Caki2 (cell line): ENCODE measurements at regions not wholly inside any gene's neighbourhood (a gene's known extent, or its start where the extent isn't known, plus 50 kb on each side); places are given as distances from the start of the nearest gene placed in this dataset.

Experiments
- DNase-seq: peaks from one replicate; pipeline ENCODE4 v3.0.0-alpha.2; 2015; ENCODE audit warnings: low read depth
- in situ Hi-C: cut with HindIII; loops from 2 replicates; pipeline ENCODE4 v1.10.0; 2016; ENCODE audit warnings: low sequenced_read_pairs, low pct_unique_long_range_greater_than_20kb, mixed read lengths

DNA sequence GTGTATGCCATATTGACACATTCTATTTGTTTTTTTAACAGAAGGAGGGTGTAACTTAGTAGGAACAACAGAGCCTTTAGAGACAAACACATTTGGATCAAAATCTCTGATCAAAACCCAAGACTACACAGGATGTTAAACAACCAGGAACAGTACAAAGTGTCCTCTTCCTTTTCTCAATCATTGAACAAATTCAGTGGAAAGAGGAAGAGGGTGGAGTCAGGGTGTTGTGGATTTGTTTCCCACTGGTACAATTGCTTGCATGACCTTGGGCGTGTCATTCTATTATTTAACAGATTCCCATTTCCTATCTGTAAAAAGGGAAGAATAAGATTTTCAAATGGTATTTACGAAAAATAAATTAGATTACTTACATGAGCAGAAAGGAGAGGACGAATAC, 1162.8 kb upstream of the PRKX start:
- in situ Hi-C loops, result no loop called here
- no peak for DNase-seq

DNA sequence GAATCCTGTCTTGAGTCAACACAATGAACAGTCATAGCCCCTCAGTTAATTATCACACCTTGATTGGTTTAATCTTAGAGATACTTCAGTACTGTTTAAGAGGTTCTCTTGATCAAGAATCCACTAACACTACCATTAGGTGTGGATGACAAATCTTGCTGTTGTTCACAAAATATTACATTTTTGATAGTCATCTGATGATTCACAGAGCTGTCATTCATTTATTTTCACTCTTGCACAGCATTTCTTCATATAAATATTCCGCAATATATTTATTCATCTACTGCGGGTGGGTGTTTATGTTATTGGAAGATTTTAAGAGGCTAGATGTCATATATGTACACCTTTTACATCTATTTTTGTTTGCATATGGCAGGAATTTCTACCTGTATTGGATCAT, 1138.1 kb upstream of the PRKX start:
- in situ Hi-C loops, result no loop called here
- DNase-seq, result no peak

DNA sequence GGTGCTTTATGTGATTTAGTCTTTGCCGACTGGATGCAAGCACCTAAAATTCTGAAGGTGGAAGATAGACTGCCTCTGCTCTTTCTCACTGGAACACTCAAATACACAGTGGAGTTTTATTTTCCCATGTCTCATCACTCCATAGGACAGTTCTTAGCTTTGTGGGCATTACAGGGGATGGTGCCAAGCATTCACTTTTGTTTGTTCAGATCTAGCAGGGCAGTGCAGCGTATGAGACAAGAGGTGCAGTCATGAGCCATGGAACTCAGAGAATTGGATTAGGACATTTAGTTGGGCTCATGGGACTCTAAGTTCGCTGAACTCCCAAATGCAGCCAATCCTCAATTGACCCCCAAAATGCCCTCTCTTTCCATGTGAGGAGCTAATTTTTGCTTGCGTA, 1136.9 kb upstream of the PRKX start:
- in situ Hi-C loops, result no loop called here

DNA sequence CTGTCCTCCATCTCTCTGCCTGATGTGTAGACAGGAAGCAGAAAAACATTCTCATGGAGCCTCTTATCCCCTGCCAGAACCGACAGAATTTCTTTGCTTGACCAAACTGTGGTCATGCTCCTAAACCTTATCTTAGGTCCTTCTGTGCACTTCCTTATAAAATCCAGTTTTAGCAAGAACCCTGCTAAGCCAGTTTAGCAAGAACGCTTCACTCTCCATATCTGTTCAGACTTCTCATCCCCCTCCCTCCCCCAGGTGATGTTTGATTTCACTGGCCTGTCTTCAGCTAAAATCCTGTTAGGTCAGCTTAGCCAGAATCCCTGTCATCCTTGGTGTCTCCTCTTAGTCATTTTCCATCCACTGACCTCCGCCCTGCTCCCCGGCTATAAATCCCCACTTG, 1130.9 kb upstream of the PRKX start:
- in situ Hi-C loops, result no loop called here
- no peak for DNase-seq

More for the DNA sequence above, 1136.9 kb upstream of the PRKX start:
- no peak for DNase-seq

DNA sequence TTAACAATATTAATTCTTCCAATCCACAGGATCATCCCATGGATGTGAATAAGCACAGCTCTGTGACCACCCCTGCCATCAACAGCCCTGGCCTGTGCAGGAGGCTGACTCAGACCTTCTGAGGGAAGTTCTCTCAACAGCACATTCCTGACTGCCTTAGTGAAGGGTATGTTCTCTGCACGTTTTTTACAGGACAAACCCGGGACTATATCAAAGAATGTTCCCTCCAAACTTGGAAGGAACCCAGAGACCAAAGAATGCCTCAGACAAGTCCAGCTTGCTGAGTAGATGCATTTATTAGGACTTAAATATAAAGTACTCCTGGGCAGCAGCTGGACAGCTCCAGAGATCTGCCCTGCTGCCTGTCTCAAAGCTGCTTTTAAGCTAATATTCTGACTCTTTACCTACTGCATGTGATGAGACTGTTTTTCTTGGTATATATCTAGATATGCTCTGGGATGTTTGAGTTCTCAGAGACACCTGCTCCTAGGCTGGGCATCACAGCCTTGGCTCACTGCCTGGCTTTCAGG, 1127.8 kb upstream of the PRKX start:
- no peak for DNase-seq

DNA sequence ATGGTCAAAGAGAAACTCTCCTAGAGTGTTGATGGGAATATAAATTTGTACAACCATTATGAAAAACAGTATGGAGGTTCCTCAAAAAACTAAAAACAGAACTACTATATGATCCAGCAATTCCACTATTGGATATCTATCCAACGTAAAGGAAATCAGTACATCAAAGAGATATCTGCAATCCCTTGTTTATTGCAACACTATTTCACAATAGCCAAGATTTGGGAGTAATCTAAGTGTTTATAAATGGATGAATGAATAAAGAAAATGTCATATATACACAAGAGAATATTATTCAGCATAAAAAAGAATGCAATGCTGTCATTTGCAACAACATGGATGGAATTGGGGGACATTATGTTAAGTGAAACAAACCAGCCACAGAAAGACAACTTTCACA, 1118.1 kb upstream of the PRKX start:
- no peak for DNase-seq
- in situ Hi-C loops, result no loop called here

More for the DNA sequence above, 1127.8 kb upstream of the PRKX start:
- in situ Hi-C loops, result no loop called here

DNA sequence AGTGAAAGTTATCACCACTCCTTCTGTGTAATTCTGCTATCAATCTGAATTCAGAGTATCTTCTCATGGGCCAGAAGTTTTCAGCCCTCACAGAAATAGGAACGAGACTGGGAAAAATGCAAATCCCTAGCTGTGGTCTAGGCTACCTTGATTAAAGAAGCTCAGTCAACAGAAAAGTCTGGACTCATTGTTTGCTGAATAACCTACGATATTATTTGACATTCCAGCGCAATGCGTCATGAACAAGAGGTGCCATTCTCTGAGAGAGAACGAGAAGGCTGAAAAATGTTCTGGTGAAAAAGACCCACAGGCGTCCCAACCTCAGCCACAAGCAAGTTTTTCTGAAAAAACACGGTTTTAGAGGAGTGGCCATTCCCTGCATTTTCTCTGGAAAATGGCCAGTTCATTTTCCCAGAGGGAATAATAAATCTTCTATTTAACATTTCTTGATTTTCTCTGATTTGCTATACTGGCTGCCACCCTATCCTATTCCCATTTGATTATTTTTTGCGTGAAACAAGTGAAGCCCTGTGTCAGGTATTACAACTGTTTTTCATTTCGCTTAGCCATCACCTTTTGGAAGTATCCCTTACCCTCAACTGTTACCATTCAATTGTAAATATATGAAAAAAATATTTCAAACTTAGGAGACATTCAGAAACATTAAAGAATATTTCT, 1117.6 kb upstream of the PRKX start:
- in situ Hi-C loops, result no loop called here
- no peak for DNase-seq

DNA sequence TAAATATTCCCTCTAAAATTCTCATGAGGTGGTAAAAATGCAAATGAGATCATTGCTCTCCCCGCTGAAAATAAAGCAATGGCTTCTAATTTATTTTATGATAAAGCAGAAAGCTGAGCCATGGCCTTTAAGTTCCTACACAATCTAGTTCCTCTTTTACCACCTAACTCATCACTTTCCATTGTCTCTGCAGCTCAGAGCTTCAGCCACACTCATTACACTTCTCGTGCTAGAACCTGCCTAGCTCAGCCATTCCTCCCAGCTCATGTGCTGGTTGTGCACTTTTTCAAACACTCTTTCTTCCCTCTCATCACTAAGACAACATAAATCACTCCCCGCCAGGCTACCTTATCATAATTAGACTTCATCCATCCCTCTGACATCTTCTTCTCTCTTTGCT, 1112.1 kb upstream of the PRKX start:
- no peak for DNase-seq
- in situ Hi-C loops, result no loop called here

DNA sequence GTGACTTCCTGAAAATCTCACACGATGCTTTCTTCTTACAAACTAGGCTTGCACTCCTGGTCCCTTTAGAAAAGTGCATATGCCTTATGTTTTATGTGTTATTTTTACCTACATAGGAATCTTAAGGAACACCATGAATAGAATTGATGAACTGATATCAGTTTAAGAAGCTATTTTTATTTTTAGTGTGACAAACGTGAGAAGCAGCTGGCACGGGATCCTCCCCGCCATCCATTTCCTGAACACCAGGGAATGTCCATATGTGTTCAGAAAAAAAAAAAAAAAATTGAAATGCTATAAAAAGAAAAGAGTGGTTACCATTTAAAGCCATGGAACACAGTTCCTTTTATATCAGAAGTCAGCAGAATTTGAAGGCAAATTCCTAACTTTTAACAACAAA, 1096.1 kb upstream of the PRKX start:
- DNase-seq, result no peak
- in situ Hi-C loops, result no loop called here

DNA sequence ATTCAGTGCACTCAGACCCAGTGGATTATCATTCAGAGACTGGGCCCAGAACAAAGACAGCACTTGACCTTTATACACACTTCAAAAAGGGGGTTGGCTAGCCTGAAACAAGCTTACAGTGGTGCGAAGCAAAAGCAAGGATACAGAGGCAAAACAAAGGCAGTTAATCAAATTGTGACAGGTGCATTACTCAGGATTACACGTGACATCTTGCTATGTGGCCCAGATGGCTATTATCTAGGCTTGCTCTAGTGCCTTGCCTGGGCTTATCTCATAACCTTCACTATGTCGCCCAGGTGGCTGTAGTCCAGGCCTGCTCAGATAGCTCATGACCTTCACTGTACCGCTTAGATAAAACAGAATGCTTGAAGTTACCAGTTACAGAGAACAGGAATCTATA, 1092.1 kb upstream of the PRKX start:
- DNase-seq, result no peak
- in situ Hi-C loops, result no loop called here

DNA sequence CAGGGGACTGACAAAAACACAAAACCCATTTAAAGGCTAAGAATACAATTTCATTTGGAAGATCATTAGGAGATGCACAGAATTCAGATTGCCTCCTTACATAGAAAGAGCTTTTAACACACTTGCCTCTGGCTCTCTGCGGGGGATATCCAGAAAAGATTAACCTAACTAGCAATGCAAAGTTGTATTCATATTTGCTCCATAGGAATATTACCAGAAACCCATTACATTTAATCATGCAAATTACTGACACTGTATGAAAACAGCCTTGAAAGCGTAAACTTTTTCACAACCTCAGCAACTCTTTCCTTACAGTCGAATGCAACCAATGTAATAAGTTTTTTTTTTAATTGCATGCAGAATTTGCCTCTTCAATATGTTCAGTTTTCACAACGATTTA, 1087.3 kb upstream of the PRKX start:
- DNase-seq, result no peak
- in situ Hi-C loops, result no loop called here

DNA sequence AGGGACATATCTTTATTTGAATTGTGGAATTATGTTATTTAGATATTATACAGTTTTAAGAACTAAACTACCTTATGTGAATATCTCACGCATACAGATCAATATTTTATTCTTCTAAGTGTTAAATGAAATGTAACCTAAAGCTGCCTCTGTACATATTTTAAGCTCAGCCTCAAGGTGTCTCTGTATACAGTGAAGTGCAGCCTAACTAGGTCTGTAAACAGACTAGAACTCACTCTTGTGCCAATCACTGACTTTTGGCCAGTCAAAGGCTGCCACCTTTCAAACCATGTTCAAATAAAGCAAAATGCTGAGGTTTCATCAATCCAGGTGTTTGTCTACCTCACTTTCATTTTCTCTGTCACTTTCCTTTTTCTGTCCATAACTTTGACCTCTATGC, 1074.5 kb upstream of the PRKX start:
- in situ Hi-C loops, result no loop called here
- no peak for DNase-seq

DNA sequence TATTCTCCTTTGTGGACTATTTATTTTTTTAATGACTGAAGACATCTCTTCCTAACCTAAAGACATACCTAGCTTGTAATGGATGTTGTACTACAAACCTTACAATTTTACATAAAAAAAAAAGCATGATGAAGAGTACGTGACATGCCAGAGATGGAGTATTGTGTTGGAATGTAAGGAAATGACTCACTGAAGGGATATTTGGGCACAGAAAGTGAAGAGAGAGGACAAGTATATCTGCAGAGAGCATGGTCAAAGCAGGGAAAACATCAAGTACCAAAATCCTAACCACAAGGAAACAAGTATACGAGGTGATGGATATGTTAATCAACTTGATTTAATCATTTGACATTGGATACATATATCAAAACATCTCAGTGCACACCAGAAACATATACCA, 1051.4 kb upstream of the PRKX start:
- in situ Hi-C loops, result no loop called here
- DNase-seq, result no peak

DNA sequence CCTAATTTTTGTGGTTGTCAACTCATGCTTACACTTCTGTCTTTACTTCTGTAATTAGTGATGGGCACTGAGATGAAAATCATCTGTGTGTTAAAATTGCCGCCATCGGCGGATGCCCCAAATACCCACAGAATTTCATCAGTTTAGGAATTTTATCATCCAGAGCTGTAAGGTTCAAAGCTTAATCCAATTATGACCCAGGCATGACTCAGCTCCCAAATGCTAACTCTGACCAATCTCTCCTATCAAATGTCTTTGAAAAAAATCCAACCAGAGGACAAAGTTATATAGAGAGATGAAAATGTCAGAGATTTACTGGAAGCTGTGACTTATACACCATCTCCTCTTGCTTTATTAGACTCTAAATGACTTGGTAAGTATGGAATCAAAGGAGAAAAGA, 1048.7 kb upstream of the PRKX start:
- in situ Hi-C loops, result no loop called here
- DNase-seq, result no peak

DNA sequence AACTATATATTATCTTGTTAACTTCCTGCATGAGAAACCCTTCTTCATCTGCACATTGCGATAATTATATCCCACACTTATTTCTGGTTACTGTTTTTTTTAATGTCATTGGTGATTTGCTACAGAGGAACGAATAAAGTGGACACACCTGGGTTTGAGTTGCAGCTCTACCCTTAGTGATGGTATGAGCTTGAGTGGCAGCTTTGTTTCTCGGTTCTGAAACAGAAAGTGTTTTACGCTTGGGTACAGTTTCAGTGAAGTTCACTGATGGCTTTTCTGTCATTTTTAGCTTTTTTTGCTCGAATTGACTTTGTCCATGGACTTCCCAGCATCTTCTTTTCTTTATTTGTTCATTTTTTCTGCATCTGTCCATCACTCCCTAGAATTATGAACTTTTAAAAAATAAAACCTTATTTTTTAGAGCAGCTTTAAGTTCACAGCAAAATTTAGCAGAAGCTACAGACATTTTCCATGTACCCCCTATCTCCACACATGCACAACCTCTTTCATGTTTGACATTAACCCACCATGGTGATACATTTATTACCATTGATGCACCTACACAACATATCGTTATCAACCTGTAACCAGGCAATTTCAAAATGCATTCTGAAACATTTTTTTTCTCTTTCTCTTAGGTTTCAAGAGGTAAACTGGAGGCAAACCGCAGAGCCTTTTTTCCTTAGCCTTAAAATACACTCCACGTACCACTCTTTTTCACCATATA, 1041.6 kb upstream of the PRKX start:
- DNase-seq, result no peak
- in situ Hi-C loops, result no loop called here

DNA sequence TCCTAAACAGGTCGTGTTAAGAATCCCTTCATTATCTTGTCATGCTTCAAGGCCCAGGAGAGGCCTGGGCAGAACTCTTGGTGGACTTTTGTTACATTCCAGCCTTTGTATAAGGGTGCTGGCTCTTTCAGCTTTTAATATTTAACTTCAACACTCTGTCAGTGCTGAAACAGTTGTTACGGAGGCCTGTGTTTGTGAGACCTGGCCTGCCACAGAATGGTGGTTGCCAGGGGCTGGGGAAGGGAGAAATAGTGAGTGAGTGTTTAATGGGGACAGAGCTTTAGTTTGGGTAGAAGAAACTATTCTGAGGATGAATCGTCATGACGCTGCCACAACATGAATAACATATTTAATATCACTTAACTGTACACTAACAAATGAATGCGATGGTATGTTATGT, 1027.6 kb upstream of the PRKX start:
- in situ Hi-C loops, result no loop called here
- no peak for DNase-seq

DNA sequence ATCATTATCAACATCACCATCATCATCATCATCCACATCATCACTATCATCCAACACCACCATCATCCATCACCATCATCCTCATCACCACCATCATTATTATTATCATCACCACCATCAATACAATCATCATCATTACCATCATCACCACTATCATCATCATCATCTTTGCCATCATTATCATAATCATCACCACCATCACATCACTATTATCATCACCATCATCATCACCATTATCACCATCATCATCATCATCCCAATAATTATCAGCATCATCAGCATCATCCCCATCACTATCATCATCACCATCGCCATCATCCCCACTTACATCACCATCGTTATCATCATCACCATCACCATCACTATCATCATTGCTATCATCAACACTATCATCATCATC, 1021.9 kb upstream of the PRKX start:
- in situ Hi-C loops, result no loop called here
- DNase-seq, result no peak

DNA sequence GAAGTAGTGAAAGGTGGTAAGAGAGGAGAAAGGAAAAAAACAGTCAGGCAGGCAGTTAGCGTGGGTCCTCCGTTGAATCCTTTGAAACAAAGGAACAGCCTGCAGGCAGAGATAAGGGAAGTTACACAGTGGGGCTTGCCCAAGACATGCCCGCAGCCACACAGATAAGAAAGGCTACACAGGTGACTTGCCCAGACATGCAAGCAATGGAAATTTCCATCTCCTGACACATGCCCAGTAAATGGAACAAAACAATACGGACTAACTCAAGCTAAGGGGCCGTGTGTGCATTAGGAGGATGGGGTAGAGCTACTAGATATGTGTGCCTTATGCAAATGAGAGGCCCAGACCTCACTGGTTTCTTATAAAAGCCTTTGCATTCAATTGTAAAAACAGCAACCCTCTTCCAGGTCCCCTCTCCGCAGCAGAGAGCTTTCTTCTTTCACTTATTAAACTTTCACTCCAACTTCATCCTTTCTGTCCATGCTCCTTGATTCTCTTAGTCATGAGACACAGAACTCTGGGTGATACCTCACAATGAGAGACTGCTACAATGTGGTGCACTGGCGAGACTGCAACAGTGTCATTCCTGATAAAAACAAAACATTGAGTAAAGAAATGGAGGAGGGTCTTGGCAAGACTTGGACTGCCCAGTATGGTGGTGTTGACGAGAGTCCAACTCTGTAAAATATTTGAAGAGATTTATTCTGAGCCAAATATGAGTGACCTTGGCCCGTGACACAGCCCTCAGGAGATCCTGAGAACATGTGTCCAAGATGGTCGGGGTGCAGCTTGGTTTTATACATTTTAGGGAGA, 997.4 kb upstream of the PRKX start:
- DNase-seq, result no peak
- in situ Hi-C loops, result no loop called here
